ENCODE measurements at regions not wholly inside any gene's neighbourhood (a gene's known extent, or its start where the extent isn't known, plus 50 kb on each side); places are given as distances from the start of the nearest gene placed in this dataset.

- H3K9ac ChIP-seq (ENCODE audit: low read length), result no peak overlapping the region
- no peaks in the 10 kb centered on the region for H3K36me3 ChIP-seq (ENCODE audit: control insufficient read depth, insufficient read depth, low read length, severe bottlenecking)
- H3K9me3 ChIP-seq (ENCODE audit: control insufficient read depth, low read length), result no peaks in the 10 kb centered on the region
- H3K4me1 ChIP-seq (ENCODE audit: control insufficient read depth, insufficient read depth, low read length), result no peaks in the 10 kb centered on the region
- no peaks in the 10 kb centered on the region for H3K27me3 ChIP-seq (replicated peaks; ENCODE audit: control insufficient read depth, insufficient read depth, low read length)
- H3K4me3 ChIP-seq (ENCODE audit: low read length), result no peak overlapping the region
- no peak for DNase-seq (ENCODE audit: low read depth)
These were observed 170.4 kb downstream of the RSL24D1 start for GRCh38 chr15:55026381-55026780.

- H3K4me3 ChIP-seq (ENCODE audit: low read length), result no peak overlapping the region
- H3K9me3 ChIP-seq (ENCODE audit: control insufficient read depth, low read length), result no peaks in the 10 kb centered on the region
- no peaks in the 10 kb centered on the region for H3K36me3 ChIP-seq (ENCODE audit: control insufficient read depth, insufficient read depth, low read length, severe bottlenecking)
- H3K9ac ChIP-seq (ENCODE audit: low read length), result no peak overlapping the region
- no peaks in the 10 kb centered on the region for H3K27me3 ChIP-seq (replicated peaks; ENCODE audit: control insufficient read depth, insufficient read depth, low read length)
- no peaks in the 10 kb centered on the region for H3K4me1 ChIP-seq (ENCODE audit: control insufficient read depth, insufficient read depth, low read length)
- no peak for DNase-seq (ENCODE audit: low read depth)
These were observed 179.1 kb downstream of the RSL24D1 start for GRCh38 chr15:55017635-55018034.

DNA sequence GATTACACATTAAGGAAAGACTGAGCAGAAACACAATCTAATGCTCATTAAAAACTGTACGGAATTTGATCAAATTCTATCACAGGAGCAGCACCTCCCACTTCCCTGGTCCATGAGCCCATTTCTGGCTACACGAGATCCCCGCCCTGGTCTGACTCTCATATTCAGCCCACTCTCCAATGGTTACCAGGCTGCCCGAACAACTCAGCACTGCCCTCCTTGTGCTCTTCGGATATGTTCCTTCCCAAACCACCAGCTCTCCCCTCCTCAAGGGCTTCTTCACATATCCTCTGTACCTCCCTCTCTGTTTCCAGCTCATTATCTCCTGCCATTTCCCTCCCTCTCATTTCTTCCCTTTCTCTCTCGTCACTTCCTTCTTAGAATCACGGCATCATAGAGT is 180.5 kb downstream of the RSL24D1 start:
- Histone ChIP-seq H3K4me1 (ENCODE audit: control insufficient read depth, insufficient read depth, low read length) (no peaks in the 10 kb centered on the region), H3K9me3 (ENCODE audit: control insufficient read depth, low read length) (no peaks in the 10 kb centered on the region), H3K27me3 (replicated peaks; ENCODE audit: control insufficient read depth, insufficient read depth, low read length) (no peaks in the 10 kb centered on the region), H3K9ac (ENCODE audit: low read length) (no peak overlapping the region), H3K4me3 (ENCODE audit: low read length) (no peak overlapping the region), H3K36me3 (ENCODE audit: control insufficient read depth, insufficient read depth, low read length, severe bottlenecking) (no peaks in the 10 kb centered on the region)
- DNase-seq (ENCODE audit: low read depth), result no peak

GRCh38 chr15:55015093-55015445 is 181.7 kb downstream of the RSL24D1 start:
- Histone ChIP-seq H3K9ac (ENCODE audit: low read length) (no peak overlapping the region), H3K27me3 (replicated peaks; ENCODE audit: control insufficient read depth, insufficient read depth, low read length) (no peaks in the 10 kb centered on the region), H3K36me3 (ENCODE audit: control insufficient read depth, insufficient read depth, low read length, severe bottlenecking) (no peaks in the 10 kb centered on the region), H3K4me1 (ENCODE audit: control insufficient read depth, insufficient read depth, low read length) (no peaks in the 10 kb centered on the region), H3K4me3 (ENCODE audit: low read length) (no peak overlapping the region), H3K9me3 (ENCODE audit: control insufficient read depth, low read length) (no peaks in the 10 kb centered on the region)
- no peak for DNase-seq (ENCODE audit: low read depth)

- H3K4me3 ChIP-seq (ENCODE audit: low read length), result no peak overlapping the region
- H3K27me3 ChIP-seq (replicated peaks; ENCODE audit: control insufficient read depth, insufficient read depth, low read length), result no peaks in the 10 kb centered on the region
- no peaks in the 10 kb centered on the region for H3K36me3 ChIP-seq (ENCODE audit: control insufficient read depth, insufficient read depth, low read length, severe bottlenecking)
- H3K9ac ChIP-seq (ENCODE audit: low read length), result no peak overlapping the region
- no peak for DNase-seq (ENCODE audit: low read depth)
- no peaks in the 10 kb centered on the region for H3K9me3 ChIP-seq (ENCODE audit: control insufficient read depth, low read length)
- H3K4me1 ChIP-seq (ENCODE audit: control insufficient read depth, insufficient read depth, low read length), result no peaks in the 10 kb centered on the region
These were observed 182.2 kb downstream of the RSL24D1 start for GRCh38 chr15:55014391-55015092.

DNA sequence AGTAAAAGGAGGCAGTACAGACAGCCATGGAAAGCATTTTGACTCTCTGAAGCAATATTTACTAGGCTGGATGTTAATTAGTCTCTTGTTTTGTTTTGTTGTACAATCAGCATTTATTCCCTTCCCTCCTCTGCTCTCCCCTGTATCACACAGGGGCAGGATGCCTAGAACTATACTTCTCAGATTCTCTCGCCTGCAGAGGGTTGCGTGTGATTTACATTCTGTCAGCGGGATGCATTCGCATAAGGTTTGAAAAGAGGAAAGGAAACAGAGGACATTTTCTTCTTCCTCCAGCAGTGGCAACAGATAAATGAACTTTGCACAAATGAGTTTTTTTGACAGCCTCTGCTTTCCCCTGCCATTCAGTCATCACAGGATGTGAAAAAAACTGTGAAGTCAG is 188.3 kb downstream of the RSL24D1 start:
- no peaks in the 10 kb centered on the region for H3K4me1 ChIP-seq (ENCODE audit: control insufficient read depth, insufficient read depth, low read length)
- DNase-seq (ENCODE audit: low read depth), result no peak
- no peak overlapping the region for H3K4me3 ChIP-seq (ENCODE audit: low read length)
- no peaks in the 10 kb centered on the region for H3K27me3 ChIP-seq (replicated peaks; ENCODE audit: control insufficient read depth, insufficient read depth, low read length)
- no peaks in the 10 kb centered on the region for H3K9me3 ChIP-seq (ENCODE audit: control insufficient read depth, low read length)
- H3K36me3 ChIP-seq (ENCODE audit: control insufficient read depth, insufficient read depth, low read length, severe bottlenecking), result no peaks in the 10 kb centered on the region
- H3K9ac ChIP-seq (ENCODE audit: low read length), result no peak overlapping the region

DNA sequence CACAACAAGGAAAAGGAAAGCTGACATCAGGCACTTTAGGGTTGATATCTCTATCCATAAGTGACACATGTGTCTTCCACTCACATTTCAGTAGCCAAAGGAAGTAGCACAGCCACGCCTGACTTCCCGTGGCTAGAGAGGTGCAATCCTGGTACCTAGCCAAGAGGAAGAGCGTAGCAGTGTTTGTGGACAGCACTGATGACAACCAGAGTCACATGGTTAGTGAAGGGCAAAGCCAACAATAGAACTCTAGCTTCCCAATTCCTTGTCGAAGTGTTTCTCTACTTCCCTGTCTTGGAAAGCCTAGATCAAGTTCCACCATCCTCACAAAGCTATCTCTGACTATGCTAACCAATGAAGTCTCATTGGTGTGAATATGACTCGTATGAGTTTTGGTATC is 189.2 kb downstream of the RSL24D1 start:
- H3K36me3 ChIP-seq (ENCODE audit: control insufficient read depth, insufficient read depth, low read length, severe bottlenecking), result no peaks in the 10 kb centered on the region
- DNase-seq (ENCODE audit: low read depth), result no peak
- H3K4me3 ChIP-seq (ENCODE audit: low read length), result no peak overlapping the region
- H3K4me1 ChIP-seq (ENCODE audit: control insufficient read depth, insufficient read depth, low read length), result no peaks in the 10 kb centered on the region
- H3K9me3 ChIP-seq (ENCODE audit: control insufficient read depth, low read length), result no peaks in the 10 kb centered on the region
- no peaks in the 10 kb centered on the region for H3K27me3 ChIP-seq (replicated peaks; ENCODE audit: control insufficient read depth, insufficient read depth, low read length)
- H3K9ac ChIP-seq (ENCODE audit: low read length), result no peak overlapping the region

GRCh38 chr15:55005679-55006078 is 191.1 kb downstream of the RSL24D1 start:
- Histone ChIP-seq H3K4me1 (ENCODE audit: control insufficient read depth, insufficient read depth, low read length) (no peaks in the 10 kb centered on the region), H3K9ac (ENCODE audit: low read length) (no peak overlapping the region), H3K4me3 (ENCODE audit: low read length) (no peak overlapping the region), H3K27me3 (replicated peaks; ENCODE audit: control insufficient read depth, insufficient read depth, low read length) (no peaks in the 10 kb centered on the region), H3K36me3 (ENCODE audit: control insufficient read depth, insufficient read depth, low read length, severe bottlenecking) (no peaks in the 10 kb centered on the region), H3K9me3 (ENCODE audit: control insufficient read depth, low read length) (no peaks in the 10 kb centered on the region)
- no peak for DNase-seq (ENCODE audit: low read depth)

- no peak for DNase-seq (ENCODE audit: low read depth)
- Histone ChIP-seq H3K4me3 (ENCODE audit: low read length) (no peak overlapping the region), H3K9ac (ENCODE audit: low read length) (no peak overlapping the region), H3K9me3 (ENCODE audit: control insufficient read depth, low read length) (no peaks in the 10 kb centered on the region), H3K4me1 (ENCODE audit: control insufficient read depth, insufficient read depth, low read length) (no peaks in the 10 kb centered on the region), H3K27me3 (replicated peaks; ENCODE audit: control insufficient read depth, insufficient read depth, low read length) (no peaks in the 10 kb centered on the region), H3K36me3 (ENCODE audit: control insufficient read depth, insufficient read depth, low read length, severe bottlenecking) (no peaks in the 10 kb centered on the region)
These were observed 192.5 kb downstream of the RSL24D1 start for GRCh38 chr15:55003965-55004873.

DNA sequence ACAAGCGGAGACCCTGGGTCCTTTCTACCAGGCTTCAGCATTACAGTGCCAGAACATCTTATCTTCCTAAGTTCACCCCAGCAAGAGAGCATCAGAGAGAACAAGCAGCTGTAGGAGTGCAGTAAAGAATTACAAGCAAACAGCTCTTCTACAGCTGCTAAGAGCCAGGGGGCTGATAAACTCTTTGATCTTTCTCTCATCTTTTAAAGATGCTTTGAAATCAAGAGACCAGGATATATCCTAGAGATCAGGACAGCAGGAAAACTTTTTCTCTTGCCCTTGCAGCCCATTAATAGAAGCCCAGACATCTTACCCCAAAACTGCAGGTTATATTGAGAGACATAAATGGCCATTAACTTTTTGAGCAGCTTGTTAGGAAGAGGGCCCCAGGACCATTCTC is 198.1 kb downstream of the RSL24D1 start:
- no peak overlapping the region for H3K4me3 ChIP-seq (ENCODE audit: low read length)
- no peak overlapping the region for H3K9ac ChIP-seq (ENCODE audit: low read length)
- H3K36me3 ChIP-seq (ENCODE audit: control insufficient read depth, insufficient read depth, low read length, severe bottlenecking), result no peaks in the 10 kb centered on the region
- H3K4me1 ChIP-seq (ENCODE audit: control insufficient read depth, insufficient read depth, low read length), result no peaks in the 10 kb centered on the region
- no peaks in the 10 kb centered on the region for H3K27me3 ChIP-seq (replicated peaks; ENCODE audit: control insufficient read depth, insufficient read depth, low read length)
- DNase-seq (ENCODE audit: low read depth), result no peak
- H3K9me3 ChIP-seq (ENCODE audit: control insufficient read depth, low read length), result no peaks in the 10 kb centered on the region

- Histone ChIP-seq H3K9me3 (ENCODE audit: control insufficient read depth, low read length) (peaks cover 11% of the 10 kb centered on the region), H3K27me3 (replicated peaks; ENCODE audit: control insufficient read depth, insufficient read depth, low read length) (no peaks in the 10 kb centered on the region), H3K4me3 (ENCODE audit: low read length) (no peak overlapping the region), H3K9ac (ENCODE audit: low read length) (no peak overlapping the region), H3K4me1 (ENCODE audit: control insufficient read depth, insufficient read depth, low read length) (no peaks in the 10 kb centered on the region), H3K36me3 (ENCODE audit: control insufficient read depth, insufficient read depth, low read length, severe bottlenecking) (no peaks in the 10 kb centered on the region)
- no peak for DNase-seq (ENCODE audit: low read depth)
These were observed 205.9 kb downstream of the RSL24D1 start for GRCh38 chr15:54990793-54991192.
